Coronary artery (tissue), 2 donors: ENCODE measurements at regions not wholly inside any gene's neighbourhood (a gene's known extent, or its start where the extent isn't known, plus 50 kb on each side); places are given as distances from the start of the nearest gene placed in this dataset.

Experiments
- DNase-seq: peaks from one replicate; pipeline ENCODE4 v3.0.0-alpha.2; 2017; ENCODE audit warnings: low spot score
- H3K27ac ChIP-seq, 2 donors: fragments of 200-600 bp; sonication (generic); one replicate each; pipeline ENCODE4 v1.5.1; 2016 to 2019
- H3K4me3 ChIP-seq: fragments of 200-600 bp; sonication (generic); 2 replicates; pipeline ENCODE4 v1.5.1; 2016; ENCODE audit warnings: mild to moderate bottlenecking, moderate library complexity
- TF ChIP-seq, protein P1 (sequence below): fragments of 200-600 bp; sonication (generic); IDR thresholded peaks from one replicate; pipeline ENCODE4 v1.5.1; 2019; ENCODE audit warnings: antibody characterized with exemption

DNA sequence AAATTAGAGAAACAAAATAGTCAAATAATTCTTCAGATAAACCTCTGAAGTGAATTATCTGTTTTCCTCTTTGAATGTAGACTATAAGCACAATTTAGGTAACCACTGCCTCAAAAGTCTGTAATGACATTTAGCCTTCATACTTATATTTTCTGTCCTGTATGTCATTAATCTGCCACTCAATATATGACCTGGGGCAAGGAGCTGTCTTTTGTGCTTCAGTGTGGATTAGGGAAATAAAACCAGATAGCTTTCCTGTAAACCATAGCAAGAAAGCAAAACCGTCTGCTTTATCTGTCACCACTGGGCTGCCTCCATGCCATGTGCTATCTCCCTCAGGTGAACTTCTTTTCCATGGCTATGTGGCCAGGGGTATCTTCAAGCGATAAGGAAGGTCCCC, 606.6 kb upstream of the C9orf72 start:
- Histone ChIP-seq H3K4me3 (no peak overlapping the region), H3K27ac (no peak overlapping the region)
- TF ChIP-seq, protein P1, sequence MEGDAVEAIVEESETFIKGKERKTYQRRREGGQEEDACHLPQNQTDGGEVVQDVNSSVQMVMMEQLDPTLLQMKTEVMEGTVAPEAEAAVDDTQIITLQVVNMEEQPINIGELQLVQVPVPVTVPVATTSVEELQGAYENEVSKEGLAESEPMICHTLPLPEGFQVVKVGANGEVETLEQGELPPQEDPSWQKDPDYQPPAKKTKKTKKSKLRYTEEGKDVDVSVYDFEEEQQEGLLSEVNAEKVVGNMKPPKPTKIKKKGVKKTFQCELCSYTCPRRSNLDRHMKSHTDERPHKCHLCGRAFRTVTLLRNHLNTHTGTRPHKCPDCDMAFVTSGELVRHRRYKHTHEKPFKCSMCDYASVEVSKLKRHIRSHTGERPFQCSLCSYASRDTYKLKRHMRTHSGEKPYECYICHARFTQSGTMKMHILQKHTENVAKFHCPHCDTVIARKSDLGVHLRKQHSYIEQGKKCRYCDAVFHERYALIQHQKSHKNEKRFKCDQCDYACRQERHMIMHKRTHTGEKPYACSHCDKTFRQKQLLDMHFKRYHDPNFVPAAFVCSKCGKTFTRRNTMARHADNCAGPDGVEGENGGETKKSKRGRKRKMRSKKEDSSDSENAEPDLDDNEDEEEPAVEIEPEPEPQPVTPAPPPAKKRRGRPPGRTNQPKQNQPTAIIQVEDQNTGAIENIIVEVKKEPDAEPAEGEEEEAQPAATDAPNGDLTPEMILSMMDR = no peak
- no peak for DNase-seq

DNA sequence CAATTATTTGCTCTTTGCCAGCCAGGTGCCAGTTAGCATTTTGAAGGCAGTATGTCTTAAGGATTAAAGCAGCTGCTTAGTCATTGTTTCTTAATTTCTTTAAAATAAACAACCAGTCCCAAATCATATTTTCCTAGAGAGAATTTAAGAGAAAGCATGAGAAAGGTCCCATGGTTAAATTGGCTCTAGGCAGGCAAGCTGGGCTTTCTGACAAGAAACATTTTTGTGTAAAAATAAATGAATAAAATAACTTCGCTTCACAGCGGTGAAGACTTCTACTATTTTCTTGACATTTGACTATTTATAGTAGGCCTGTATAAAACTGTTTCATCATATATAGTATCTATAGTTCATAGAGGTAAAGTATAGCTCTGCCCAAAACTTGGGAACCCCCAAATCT, 617.7 kb upstream of the C9orf72 start:
- H3K4me3 ChIP-seq = no peak overlapping the region
- TF ChIP-seq, protein P1 = no peak
- H3K27ac ChIP-seq = no peak overlapping the region
- DNase-seq = no peak

GRCh38 chr9:28197653-28198052, 624.4 kb upstream of the C9orf72 start:
- TF ChIP-seq, protein P1 = no peak
- no peak overlapping the region for H3K4me3 ChIP-seq
- DNase-seq = no peak
- no peak overlapping the region for H3K27ac ChIP-seq

- no peak for DNase-seq
- Histone ChIP-seq H3K27ac (no peak overlapping the region), H3K4me3 (no peak overlapping the region)
- TF ChIP-seq, protein P1 = no peak
Observed at GRCh38 chr9:28203036-28203435, 629.8 kb upstream of the C9orf72 start.

DNA sequence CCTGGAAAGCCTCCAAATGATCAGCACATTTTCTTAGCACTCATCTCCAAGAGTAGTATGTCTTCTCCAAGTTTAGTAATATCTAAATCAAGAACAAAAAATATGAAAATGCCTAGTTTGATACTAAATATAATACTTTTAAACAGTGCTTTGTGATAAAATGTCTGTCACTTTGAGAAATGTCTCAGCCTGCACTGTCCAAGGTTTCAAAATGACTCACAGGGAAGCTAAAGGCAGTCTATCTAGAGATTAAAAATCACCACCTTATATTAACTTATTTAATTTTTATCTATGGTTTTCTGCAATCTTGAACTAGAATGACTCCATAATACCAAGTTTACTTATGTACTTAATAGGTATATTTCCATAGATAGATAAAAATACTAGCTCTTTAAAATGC, 633.0 kb upstream of the C9orf72 start:
- DNase-seq = no peak
- TF ChIP-seq, protein P1 = no peak
- no peak overlapping the region for H3K27ac ChIP-seq
- no peak overlapping the region for H3K4me3 ChIP-seq

DNA sequence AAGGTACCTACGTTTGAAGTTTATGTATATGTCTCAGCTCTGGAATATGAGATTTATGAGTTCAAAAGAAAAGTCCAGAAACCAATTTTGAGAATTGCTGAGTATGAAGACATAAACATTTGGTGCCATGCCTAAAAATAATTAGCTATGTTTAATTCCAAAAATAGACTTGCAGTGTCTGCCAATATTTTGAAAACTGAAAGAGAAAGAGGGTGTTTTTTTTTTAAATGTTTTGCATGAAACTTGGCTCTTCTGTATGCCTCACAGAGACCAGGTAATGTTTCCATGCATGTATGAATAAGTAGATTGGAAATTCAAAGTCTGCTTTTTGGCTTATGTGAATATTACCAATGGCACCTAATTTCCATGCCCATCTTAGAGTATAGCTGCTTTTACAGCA, 634.4 kb upstream of the C9orf72 start:
- Histone ChIP-seq H3K4me3 (no peak overlapping the region), H3K27ac (no peak overlapping the region)
- no peak for DNase-seq
- TF ChIP-seq, protein P1 = no peak

DNA sequence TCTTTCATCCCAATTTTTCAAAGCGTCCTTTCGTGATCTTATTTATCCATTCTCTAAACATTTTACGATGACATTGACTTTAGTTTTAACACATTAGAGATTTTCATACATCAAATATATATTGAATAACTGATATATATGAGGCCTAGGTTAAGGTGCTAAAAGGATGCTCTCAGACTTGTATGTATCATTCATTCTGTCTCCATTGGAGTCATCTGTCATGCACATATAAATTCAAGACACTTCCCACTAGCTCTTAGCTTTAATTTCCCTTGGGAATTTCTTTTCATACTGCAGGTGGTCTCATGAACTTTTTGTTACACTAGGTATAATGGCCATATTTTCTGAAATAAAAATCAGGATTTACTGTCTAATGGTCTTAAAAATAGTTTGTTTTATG, 635.8 kb upstream of the C9orf72 start:
- Histone ChIP-seq H3K27ac (no peak overlapping the region), H3K4me3 (no peak overlapping the region)
- TF ChIP-seq, protein P1 = no peak
- DNase-seq = no peak
